ENCODE measurements at regions not wholly inside any gene's neighbourhood (a gene's known extent, or its start where the extent isn't known, plus 50 kb on each side); places are given as distances from the start of the nearest gene placed in this dataset.

- Histone ChIP-seq H3K4me3 (no peak overlapping the region), H3K27ac (no peak overlapping the region), H3K27me3 (no peaks in the 10 kb centered on the region), H3K4me1 (no peaks in the 10 kb centered on the region), H3K9me3 (no peaks in the 10 kb centered on the region), H3K36me3 (no peaks in the 10 kb centered on the region)
- intact Hi-C loops (cut with DNase I): no loop called here
- DNase-seq (peak in 1 of 4 donors; percentile 11), ATAC-seq (no peak)
- TF ChIP-seq CTCF (IDR thresholded peaks at IDR 0.05): no peak
Observed at GRCh38 chr3:117218641-117219048, 509.1 kb downstream of the TUSC7 start.

GRCh38 chr3:117219296-117219695 lies 509.7 kb downstream of the TUSC7 start:
- intact Hi-C loops (cut with DNase I): no loop called here
- H3K9me3 ChIP-seq: no peaks in the 10 kb centered on the region
- H3K27ac ChIP-seq: no peak overlapping the region
- no peaks in the 10 kb centered on the region for H3K36me3 ChIP-seq
- no peaks in the 10 kb centered on the region for H3K4me1 ChIP-seq
- no peaks in the 10 kb centered on the region for H3K27me3 ChIP-seq
- no peak for TF ChIP-seq CTCF (IDR thresholded peaks at IDR 0.05)
- ATAC-seq: no peak
- no peak overlapping the region for H3K4me3 ChIP-seq
- no peak for DNase-seq

- Histone ChIP-seq H3K4me1 (no peaks in the 10 kb centered on the region), H3K27ac (no peak overlapping the region), H3K4me3 (no peak overlapping the region), H3K27me3 (no peaks in the 10 kb centered on the region), H3K9me3 (no peaks in the 10 kb centered on the region), H3K36me3 (no peaks in the 10 kb centered on the region)
- no peak for DNase-seq
- TF ChIP-seq CTCF (IDR thresholded peaks at IDR 0.05): no peak
- intact Hi-C loops (cut with DNase I): no loop called here
- no peak for ATAC-seq
Observed at GRCh38 chr3:117226932-117227331, 517.4 kb downstream of the TUSC7 start.

GRCh38 chr3:117228466-117228865 lies 518.9 kb downstream of the TUSC7 start:
- intact Hi-C loops (cut with DNase I): no loop called here

GRCh38 chr3:117230924-117231323 lies 521.3 kb downstream of the TUSC7 start:
- intact Hi-C loops (cut with DNase I): no loop called here
- Histone ChIP-seq H3K27ac (no peak overlapping the region), H3K4me1 (no peaks in the 10 kb centered on the region), H3K4me3 (no peak overlapping the region), H3K9me3 (no peaks in the 10 kb centered on the region), H3K27me3 (no peaks in the 10 kb centered on the region), H3K36me3 (no peaks in the 10 kb centered on the region)
- ATAC-seq (no peak), DNase-seq (no peak)
- TF ChIP-seq CTCF (IDR thresholded peaks at IDR 0.05): no peak

More at GRCh38 chr3:117228466-117228865, 518.9 kb downstream of the TUSC7 start:
- Histone ChIP-seq H3K27me3 (no peaks in the 10 kb centered on the region), H3K36me3 (no peaks in the 10 kb centered on the region), H3K4me3 (no peak overlapping the region), H3K9me3 (no peaks in the 10 kb centered on the region), H3K27ac (no peak overlapping the region), H3K4me1 (no peaks in the 10 kb centered on the region)
- ATAC-seq (no peak), DNase-seq (no peak)
- no peak for TF ChIP-seq CTCF (IDR thresholded peaks at IDR 0.05)
